Uterus (tissue), 2 donors: ENCODE measurements at regions not wholly inside any gene's neighbourhood (a gene's known extent, or its start where the extent isn't known, plus 50 kb on each side); places are given as distances from the start of the nearest gene placed in this dataset.

Source experiments
- CTCF ChIP-seq, 4 experiments: fragments of 200-600 bp in 2 of 4; fragments of 450-650 bp in 2 of 4; sonication (generic) in 2 of 4; IDR thresholded peaks; one replicate each; pipeline ENCODE4 v1.5.1; 2016 to 2019; ENCODE audit warnings: antibody characterized with exemption in 4 of 4, mild to moderate bottlenecking in 2 of 4, moderate library complexity in 1 of 4
- POLR2A ChIP-seq, 2 donors: fragments of 450-650 bp; IDR thresholded peaks; one replicate each; pipeline ENCODE4 v1.6.1; 2016; ENCODE audit warnings: antibody characterized with exemption in 2 of 2, mild to moderate bottlenecking in 1 of 2, moderate library complexity in 1 of 2

GRCh38 chr6:142631517-142632385 lies 313.2 kb downstream of the HIVEP2 start:
- TF ChIP-seq CTCF (IDR thresholded peaks at IDR 0.05) (no peak), POLR2A (IDR thresholded peaks at IDR 0.05) (no peak)
